WTC11 (cell line): ENCODE measurements at regions not wholly inside any gene's neighbourhood (a gene's known extent, or its start where the extent isn't known, plus 50 kb on each side); places are given as distances from the start of the nearest gene placed in this dataset.

Experiments used
- ATAC-seq: fragments of 200-7000 bp; cut with Tn5 transposase; 2 replicates; pipeline ENCODE4 v1.10.0; 2021; ENCODE audit warnings: mild to moderate bottlenecking, moderate library complexity
- CTCF ChIA-PET: fragments of 300-600 bp; sonication (Branson Sonifier 250); formaldehyde crosslinking; loops from one replicate; lab custom pipeline; 2021; ENCODE audit warnings: antibody characterized with exemption; lab: Charles Lee
- POLR2A ChIA-PET: fragments of 350-600 bp; sonication (Branson Sonifier 250); formaldehyde crosslinking; loops from one replicate; lab custom pipeline; 2021; ENCODE audit warnings: antibody characterized with exemption; lab: Charles Lee
- DNase-seq: peaks from one replicate; pipeline ENCODE4 v3.0.0; 2021; ENCODE audit warnings: low spot score
- H3K27ac Mint-ChIP-seq: 2 replicates; pipeline ENCODE4 v1.8.0; 2021; ENCODE audit warnings: mixed read lengths
- H3K27me3 Mint-ChIP-seq: 2 replicates; pipeline ENCODE4 v1.8.0; 2021; ENCODE audit warnings: low read depth, mild to moderate bottlenecking, moderate library complexity, mixed read lengths
- H3K36me3 Mint-ChIP-seq: 2 replicates; pipeline ENCODE4 v1.8.0; 2021; ENCODE audit warnings: mixed read lengths
- H3K4me1 Mint-ChIP-seq: 2 replicates; pipeline ENCODE4 v1.8.0; 2022; ENCODE audit warnings: mixed read lengths
- H3K4me3 Mint-ChIP-seq: 2 replicates; pipeline ENCODE4 v1.8.0; 2021; ENCODE audit warnings: mild to moderate bottlenecking, moderate library complexity, mixed read lengths
- H3K9me3 Mint-ChIP-seq: 2 replicates; pipeline ENCODE4 v1.8.0; 2021; ENCODE audit warnings: mixed read lengths
- AFF4 ChIP-seq: sonication (generic); formaldehyde crosslinking; IDR thresholded peaks from 2 replicates; pipeline ENCODE4 v1.8.1; 2023; ENCODE audit warnings: mild to moderate bottlenecking, missing genetic modification reagents, borderline replicate concordance
- AR ChIP-seq: fragments of 250-450 bp; sonication (Bioruptor Pico); IDR thresholded peaks from 2 replicates; pipeline ENCODE4 v1.9.0; 2021; ENCODE audit warnings: mild to moderate bottlenecking
- CDX4 ChIP-seq: fragments of 250-450 bp; sonication (Bioruptor Pico); IDR thresholded peaks from 2 replicates; pipeline ENCODE4 v1.9.0; 2021; ENCODE audit warnings: moderate library complexity, mild to moderate bottlenecking, inconsistent platforms, borderline replicate concordance
- CREB1 ChIP-seq: sonication (generic); formaldehyde crosslinking; IDR thresholded peaks from 2 replicates; pipeline ENCODE4 v1.8.0; 2023; ENCODE audit warnings: mild to moderate bottlenecking, missing genetic modification reagents
- ERG ChIP-seq: fragments of 250-450 bp; sonication (Bioruptor Pico); IDR thresholded peaks from 2 replicates; pipeline ENCODE4 v1.8.0; 2021; ENCODE audit warnings: mild to moderate bottlenecking
- FOXP1 ChIP-seq: sonication (generic); formaldehyde crosslinking; IDR thresholded peaks from 2 replicates; pipeline ENCODE4 v1.8.0; 2022; ENCODE audit warnings: missing genetic modification reagents, mild to moderate bottlenecking, moderate library complexity, borderline replicate concordance
- FOXP4 ChIP-seq: sonication (generic); formaldehyde crosslinking; IDR thresholded peaks from 2 replicates; pipeline ENCODE4 v1.8.0; 2022; ENCODE audit warnings: mild to moderate bottlenecking, missing genetic modification reagents
- GTF2I ChIP-seq: fragments of 250-450 bp; sonication (Bioruptor Pico); conservative IDR thresholded peaks from 2 replicates; pipeline ENCODE4 v1.4.0; 2021; ENCODE audit warnings: mild to moderate bottlenecking
- HMGA2 ChIP-seq: fragments of 250-450 bp; sonication (Bioruptor Pico); IDR thresholded peaks from 2 replicates; pipeline ENCODE4 v1.4.0; 2021; ENCODE audit warnings: mild to moderate bottlenecking, moderate library complexity
- MYBL2 ChIP-seq: sonication (generic); formaldehyde crosslinking; IDR thresholded peaks from 2 replicates; pipeline ENCODE4 v1.8.1; 2023; ENCODE audit warnings: mild to moderate bottlenecking, moderate library complexity, missing genetic modification reagents
- NR2C2 ChIP-seq: sonication (generic); formaldehyde crosslinking; IDR thresholded peaks from 2 replicates; pipeline ENCODE4 v1.8.0; 2022; ENCODE audit warnings: mild to moderate bottlenecking, missing genetic modification reagents
- SOX15 ChIP-seq: fragments of 250-450 bp; sonication (Bioruptor Pico); IDR thresholded peaks from 2 replicates; pipeline ENCODE4 v1.9.0; 2021; ENCODE audit warnings: mild to moderate bottlenecking
- ZMAT4 ChIP-seq: fragments of 250-450 bp; sonication (Bioruptor Pico); IDR thresholded peaks from 2 replicates; pipeline ENCODE4 v1.9.0; 2021; ENCODE audit warnings: mild to moderate bottlenecking
- ZNF121 ChIP-seq: sonication (generic); formaldehyde crosslinking; IDR thresholded peaks from 2 replicates; pipeline ENCODE4 v1.8.0; 2023; ENCODE audit warnings: missing genetic modification reagents
- ZNF263 ChIP-seq: sonication (generic); formaldehyde crosslinking; IDR thresholded peaks from 2 replicates; pipeline ENCODE4 v1.8.1; 2022; ENCODE audit warnings: low read depth, mild to moderate bottlenecking, moderate library complexity, missing genetic modification reagents
- ZNF423 ChIP-seq: fragments of 250-450 bp; sonication (Bioruptor Pico); IDR thresholded peaks from 2 replicates; pipeline ENCODE4 v2.1.2; 2022; ENCODE audit warnings: mild to moderate bottlenecking, moderate library complexity
- ZNF512 ChIP-seq: sonication (generic); formaldehyde crosslinking; IDR thresholded peaks from 2 replicates; pipeline ENCODE4 v1.8.1; 2022; ENCODE audit warnings: missing genetic modification reagents, borderline replicate concordance
- ZNF671 ChIP-seq: fragments of 250-450 bp; sonication (Bioruptor Pico); IDR thresholded peaks from 2 replicates; pipeline ENCODE4 v1.8.0; 2021; ENCODE audit warnings: mild to moderate bottlenecking
- TF ChIP-seq, protein P1 (sequence below): sonication (generic); formaldehyde crosslinking; IDR thresholded peaks from 2 replicates; pipeline ENCODE4 v1.8.1; 2022; ENCODE audit warnings: low read depth, missing genetic modification reagents, borderline replicate concordance

GRCh38 chr5:109998726-109999125 is 309.0 kb downstream of the MAN2A1 start (continued):
- TF ChIP-seq AR (CRISPR knock-in tag) (no peak), ZMAT4 (CRISPR knock-in tag) (no peak), SOX15 (CRISPR knock-in tag) (no peak), FOXP1 (CRISPR knock-in tag) (no peak), ZNF121 (CRISPR knock-in tag) (no peak)

GRCh38 chr5:110001648-110002047 is 311.9 kb downstream of the MAN2A1 start:
- H3K27me3 Mint-ChIP-seq, result peaks cover 6% of the 10 kb centered on the region
- no peak for TF ChIP-seq ZNF423 (CRISPR knock-in tag)
- no peak for TF ChIP-seq ZNF512 (CRISPR knock-in tag)
- TF ChIP-seq NR2C2, result no peak
- TF ChIP-seq AFF4 (CRISPR knock-in tag), result no peak
- no peak for TF ChIP-seq ZNF263 (CRISPR knock-in tag)
- TF ChIP-seq ERG (CRISPR knock-in tag), result no peak
- no peak for TF ChIP-seq FOXP4
- TF ChIP-seq CDX4 (CRISPR knock-in tag), result no peak
- no peak for TF ChIP-seq MYBL2
- TF ChIP-seq HMGA2 (CRISPR knock-in tag), result no peak
- TF ChIP-seq SOX15 (CRISPR knock-in tag), result no peak
- TF ChIP-seq ZNF671 (CRISPR knock-in tag), result no peak
- TF ChIP-seq CREB1 (CRISPR knock-in tag), result no peak
- TF ChIP-seq GTF2I (CRISPR knock-in tag), result no peak
- TF ChIP-seq, protein P1, sequence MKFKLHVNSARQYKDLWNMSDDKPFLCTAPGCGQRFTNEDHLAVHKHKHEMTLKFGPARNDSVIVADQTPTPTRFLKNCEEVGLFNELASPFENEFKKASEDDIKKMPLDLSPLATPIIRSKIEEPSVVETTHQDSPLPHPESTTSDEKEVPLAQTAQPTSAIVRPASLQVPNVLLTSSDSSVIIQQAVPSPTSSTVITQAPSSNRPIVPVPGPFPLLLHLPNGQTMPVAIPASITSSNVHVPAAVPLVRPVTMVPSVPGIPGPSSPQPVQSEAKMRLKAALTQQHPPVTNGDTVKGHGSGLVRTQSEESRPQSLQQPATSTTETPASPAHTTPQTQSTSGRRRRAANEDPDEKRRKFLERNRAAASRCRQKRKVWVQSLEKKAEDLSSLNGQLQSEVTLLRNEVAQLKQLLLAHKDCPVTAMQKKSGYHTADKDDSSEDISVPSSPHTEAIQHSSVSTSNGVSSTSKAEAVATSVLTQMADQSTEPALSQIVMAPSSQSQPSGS (CRISPR knock-in tag), result no peak

More at GRCh38 chr5:110001648-110002047, 311.9 kb downstream of the MAN2A1 start:
- Mint-ChIP-seq H3K4me3 (no peak overlapping the region), H3K4me1 (peaks cover 47% of the 10 kb centered on the region), H3K27ac (no peak overlapping the region), H3K36me3 (no peaks in the 10 kb centered on the region), H3K9me3 (peaks cover 5% of the 10 kb centered on the region)
- CTCF ChIA-PET, result no interaction called here
- ATAC-seq (no peak), DNase-seq (no peak)
- POLR2A ChIA-PET, result no interaction called here
